Type B pancreatic cell (in vitro differentiated cells): ENCODE measurements at regions not wholly inside any gene's neighbourhood (a gene's known extent, or its start where the extent isn't known, plus 50 kb on each side); places are given as distances from the start of the nearest gene placed in this dataset.

Source experiments
- DNase-seq: peaks from one replicate; pipeline ENCODE4 v3.0.0; 2021; ENCODE audit warnings: mixed read lengths; ENCODE audit not compliant: unreplicated experiment; ENCODE audit errors: extremely low spot score
- H3K27ac Mint-ChIP-seq: 2 replicates; pipeline ENCODE4 v1.8.0; 2021; ENCODE audit warnings: mild to moderate bottlenecking, mixed read lengths
- H3K27me3 Mint-ChIP-seq: 2 replicates; pipeline ENCODE4 v1.8.0; 2021; ENCODE audit warnings: mixed read lengths
- H3K36me3 Mint-ChIP-seq: 2 replicates; pipeline ENCODE4 v1.8.0; 2021; ENCODE audit warnings: mixed read lengths
- H3K4me1 Mint-ChIP-seq: one replicate; pipeline ENCODE4 v1.8.0; 2021; ENCODE audit warnings: mixed read lengths; ENCODE audit not compliant: unreplicated experiment
- H3K4me3 Mint-ChIP-seq: 2 replicates; pipeline ENCODE4 v1.8.0; 2021; ENCODE audit warnings: mild to moderate bottlenecking, mixed read lengths
- H3K9me3 Mint-ChIP-seq: 2 replicates; pipeline ENCODE4 v1.8.0; 2021; ENCODE audit warnings: mixed read lengths
- TF ChIP-seq, protein P1 (sequence below): fragments of 200-600 bp; sonication (generic); conservative IDR thresholded peaks from 2 replicates; pipeline ENCODE4 v1.5.0; 2021; ENCODE audit warnings: antibody characterized with exemption, mild to moderate bottlenecking

GRCh38 chr4:101471201-101471600 is 123.9 kb upstream of the PPP3CA start:
- Mint-ChIP-seq H3K4me3 (no peak overlapping the region), H3K27me3 (no peaks in the 10 kb centered on the region), H3K4me1 (no peaks in the 10 kb centered on the region), H3K27ac (no peak overlapping the region), H3K9me3 (no peaks in the 10 kb centered on the region), H3K36me3 (no peaks in the 10 kb centered on the region)
- no peak for DNase-seq
- TF ChIP-seq, protein P1, sequence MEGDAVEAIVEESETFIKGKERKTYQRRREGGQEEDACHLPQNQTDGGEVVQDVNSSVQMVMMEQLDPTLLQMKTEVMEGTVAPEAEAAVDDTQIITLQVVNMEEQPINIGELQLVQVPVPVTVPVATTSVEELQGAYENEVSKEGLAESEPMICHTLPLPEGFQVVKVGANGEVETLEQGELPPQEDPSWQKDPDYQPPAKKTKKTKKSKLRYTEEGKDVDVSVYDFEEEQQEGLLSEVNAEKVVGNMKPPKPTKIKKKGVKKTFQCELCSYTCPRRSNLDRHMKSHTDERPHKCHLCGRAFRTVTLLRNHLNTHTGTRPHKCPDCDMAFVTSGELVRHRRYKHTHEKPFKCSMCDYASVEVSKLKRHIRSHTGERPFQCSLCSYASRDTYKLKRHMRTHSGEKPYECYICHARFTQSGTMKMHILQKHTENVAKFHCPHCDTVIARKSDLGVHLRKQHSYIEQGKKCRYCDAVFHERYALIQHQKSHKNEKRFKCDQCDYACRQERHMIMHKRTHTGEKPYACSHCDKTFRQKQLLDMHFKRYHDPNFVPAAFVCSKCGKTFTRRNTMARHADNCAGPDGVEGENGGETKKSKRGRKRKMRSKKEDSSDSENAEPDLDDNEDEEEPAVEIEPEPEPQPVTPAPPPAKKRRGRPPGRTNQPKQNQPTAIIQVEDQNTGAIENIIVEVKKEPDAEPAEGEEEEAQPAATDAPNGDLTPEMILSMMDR, result no peak

- H3K36me3 Mint-ChIP-seq, result no peaks in the 10 kb centered on the region
- no peaks in the 10 kb centered on the region for H3K9me3 Mint-ChIP-seq
- no peak for DNase-seq
- no peaks in the 10 kb centered on the region for H3K27me3 Mint-ChIP-seq
- no peak overlapping the region for H3K4me3 Mint-ChIP-seq
- TF ChIP-seq, protein P1, result no peak
- H3K27ac Mint-ChIP-seq, result no peak overlapping the region
- no peaks in the 10 kb centered on the region for H3K4me1 Mint-ChIP-seq
Observed at GRCh38 chr4:101464596-101464995, 117.3 kb upstream of the PPP3CA start.

DNA sequence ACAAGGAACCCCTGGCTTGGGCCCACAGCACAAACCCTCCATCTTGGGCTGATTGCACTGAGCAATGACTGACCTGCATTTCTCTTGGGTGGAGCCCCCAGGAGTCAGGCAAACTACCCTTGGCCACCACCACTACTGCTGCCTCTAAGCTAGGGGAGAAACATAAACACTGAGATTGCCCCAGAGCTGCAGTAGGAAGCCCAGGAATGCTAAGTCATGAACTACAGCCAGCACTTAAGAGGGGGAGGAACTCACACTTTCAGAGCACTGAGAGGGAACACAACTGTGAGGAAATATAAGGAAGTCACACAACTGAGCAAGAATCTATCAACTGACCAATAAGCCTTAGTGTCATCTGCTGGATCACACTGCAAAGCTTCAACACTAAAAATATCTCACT is 111.6 kb upstream of the PPP3CA start:
- Mint-ChIP-seq H3K9me3 (peaks cover 5% of the 10 kb centered on the region), H3K27ac (no peak overlapping the region), H3K4me1 (no peaks in the 10 kb centered on the region), H3K36me3 (no peaks in the 10 kb centered on the region), H3K4me3 (no peak overlapping the region), H3K27me3 (no peaks in the 10 kb centered on the region)
- no peak for DNase-seq
- TF ChIP-seq, protein P1, result no peak

GRCh38 chr4:101458473-101458872 is 111.1 kb upstream of the PPP3CA start:
- Mint-ChIP-seq H3K36me3 (no peaks in the 10 kb centered on the region), H3K4me3 (no peak overlapping the region), H3K9me3 (peaks cover 5% of the 10 kb centered on the region), H3K4me1 (no peaks in the 10 kb centered on the region), H3K27me3 (no peaks in the 10 kb centered on the region), H3K27ac (no peak overlapping the region)
- TF ChIP-seq, protein P1, result no peak
- no peak for DNase-seq

GRCh38 chr4:101451086-101451485 is 103.8 kb upstream of the PPP3CA start:
- DNase-seq, result no peak
- Mint-ChIP-seq H3K36me3 (no peaks in the 10 kb centered on the region), H3K4me1 (no peaks in the 10 kb centered on the region), H3K27me3 (no peaks in the 10 kb centered on the region), H3K9me3 (no peaks in the 10 kb centered on the region), H3K27ac (no peak overlapping the region), H3K4me3 (no peak overlapping the region)
- TF ChIP-seq, protein P1, result no peak

- no peaks in the 10 kb centered on the region for H3K9me3 Mint-ChIP-seq
- H3K27me3 Mint-ChIP-seq, result no peaks in the 10 kb centered on the region
- H3K27ac Mint-ChIP-seq, result no peak overlapping the region
- no peak overlapping the region for H3K4me3 Mint-ChIP-seq
- no peaks in the 10 kb centered on the region for H3K4me1 Mint-ChIP-seq
- no peak for DNase-seq
- no peaks in the 10 kb centered on the region for H3K36me3 Mint-ChIP-seq
- TF ChIP-seq, protein P1, result no peak
Observed at GRCh38 chr4:101441446-101441845, 94.1 kb upstream of the PPP3CA start.
